Hematopoietic multipotent progenitor cell treated with erythropoietin and hydrocortisone succinate and interleukin-3 and kit ligand, for 4 days (in vitro differentiated cells): ENCODE measurements at regions not wholly inside any gene's neighbourhood (a gene's known extent, or its start where the extent isn't known, plus 50 kb on each side); places are given as distances from the start of the nearest gene placed in this dataset.
"Not testable (repeated sequence)": the region's sequence is repeated elsewhere in the genome, so short reads cannot be mapped to it uniquely, and the experiment has no call there.

ENCODE experiments used
- DNase-seq: peaks from one replicate; pipeline ENCODE4 v3.0.0-alpha.2; 2015

DNA sequence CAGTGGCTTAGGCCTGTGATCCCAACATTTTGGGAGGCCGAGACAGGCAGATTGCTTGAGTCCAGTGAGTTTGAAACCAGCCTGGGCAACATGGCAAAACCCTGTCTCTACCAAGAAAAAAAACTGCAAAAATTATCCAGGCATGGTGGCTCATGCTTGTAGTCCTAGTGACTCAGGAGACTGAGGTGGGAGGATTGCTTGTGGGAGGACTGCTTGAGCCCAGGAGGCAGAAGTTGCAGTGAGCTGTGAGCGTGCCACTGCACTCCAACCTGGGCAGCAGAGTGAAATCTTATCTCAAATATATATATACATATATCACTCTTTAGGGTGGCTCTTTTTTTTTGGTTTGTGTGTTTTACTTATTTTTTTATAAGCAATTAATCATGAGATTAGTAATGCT, 83.7 kb upstream of the WDR72 start:
- no peak for DNase-seq

DNA sequence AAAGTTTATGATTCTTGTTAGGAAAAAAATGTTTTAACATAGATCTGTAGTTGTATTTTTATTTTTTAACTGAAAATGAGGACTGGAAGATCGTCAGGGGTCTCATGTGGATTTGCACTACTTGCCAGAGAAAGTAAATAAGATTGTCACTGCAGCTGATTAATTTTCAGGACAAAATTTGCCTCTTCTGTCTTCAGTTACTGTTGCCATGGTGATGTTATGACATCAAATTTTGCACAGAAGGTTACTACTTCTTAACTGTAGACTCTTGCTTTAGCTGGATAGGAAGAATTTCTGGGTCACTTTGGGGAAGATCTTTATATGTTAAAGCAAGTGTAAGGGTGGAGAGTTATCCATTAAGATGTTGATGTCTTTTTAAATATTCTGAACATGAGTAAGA, 82.2 kb upstream of the WDR72 start:
- no peak for DNase-seq

DNA sequence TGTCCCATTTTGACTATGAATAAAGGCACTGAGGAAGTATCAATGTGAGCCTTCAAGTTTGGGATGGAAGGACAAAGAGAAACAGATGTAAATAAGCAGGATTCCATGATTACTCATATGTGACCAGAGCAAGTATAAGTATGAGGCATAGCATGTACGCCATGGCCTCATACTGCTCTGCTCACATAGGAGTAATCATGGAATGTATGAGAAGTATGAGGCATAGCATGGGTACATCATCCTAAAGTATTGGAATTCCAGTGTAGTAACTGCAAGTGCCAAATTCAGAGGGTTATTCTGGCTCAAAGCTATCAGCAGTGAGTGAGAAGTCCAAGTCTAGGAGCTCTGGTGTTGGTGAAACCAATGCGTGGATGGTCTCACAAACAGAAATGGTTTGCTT, 81.2 kb upstream of the WDR72 start:
- DNase-seq = no peak

- DNase-seq = no peak
These were observed 77.8 kb upstream of the WDR72 start for GRCh38 chr15:53837263-53837662.

- no peak for DNase-seq
These were observed 77.2 kb upstream of the WDR72 start for GRCh38 chr15:53836618-53837017.

- no peak for DNase-seq
These were observed 75.8 kb upstream of the WDR72 start for GRCh38 chr15:53835309-53835708.

DNA sequence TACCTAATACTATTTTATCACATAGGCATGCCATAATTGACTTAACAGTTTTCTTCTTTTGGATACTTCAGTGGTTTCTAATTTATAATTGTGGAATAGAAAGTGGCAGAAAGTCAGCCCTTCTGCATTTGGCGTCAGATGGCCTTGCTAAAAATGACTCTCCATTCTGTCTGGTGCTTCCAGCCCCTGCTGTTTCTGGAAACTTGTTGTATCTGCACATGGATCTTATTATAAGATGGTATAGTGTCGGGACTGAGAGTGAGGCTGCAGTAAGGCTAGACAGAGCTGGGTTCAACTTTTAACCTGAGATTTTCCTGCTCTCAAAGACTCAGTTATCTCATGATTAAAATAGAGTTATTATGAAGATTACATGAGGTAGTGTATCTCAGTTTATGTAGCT, 74.8 kb upstream of the WDR72 start:
- DNase-seq = no peak

DNA sequence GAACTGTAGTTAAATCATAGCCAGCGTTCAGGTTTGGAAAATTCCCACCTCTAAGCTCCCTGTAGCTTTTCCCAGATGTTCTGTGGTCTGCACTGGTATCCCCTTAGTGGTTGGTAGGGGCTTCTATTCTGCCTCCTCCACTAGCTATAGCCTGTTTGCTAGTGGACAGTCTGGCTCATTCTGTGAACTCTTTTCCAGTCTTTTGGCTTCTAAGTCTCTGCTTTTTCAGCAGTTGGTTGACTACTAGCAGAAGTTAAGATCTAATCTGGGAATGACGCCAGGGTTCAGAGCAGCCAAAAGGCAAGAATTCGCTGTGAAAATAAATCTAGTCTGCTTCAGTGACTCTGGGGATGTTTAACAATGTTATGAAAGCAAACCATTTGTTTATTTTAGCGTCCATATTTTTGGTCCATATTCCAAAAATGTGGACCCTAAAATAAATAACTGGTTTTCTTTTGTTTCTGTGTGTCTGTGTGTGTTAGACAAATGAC, 73.7 kb upstream of the WDR72 start:
- DNase-seq = no peak

GRCh38 chr15:53831907-53832770, 72.7 kb upstream of the WDR72 start:
- no peak for DNase-seq

DNA sequence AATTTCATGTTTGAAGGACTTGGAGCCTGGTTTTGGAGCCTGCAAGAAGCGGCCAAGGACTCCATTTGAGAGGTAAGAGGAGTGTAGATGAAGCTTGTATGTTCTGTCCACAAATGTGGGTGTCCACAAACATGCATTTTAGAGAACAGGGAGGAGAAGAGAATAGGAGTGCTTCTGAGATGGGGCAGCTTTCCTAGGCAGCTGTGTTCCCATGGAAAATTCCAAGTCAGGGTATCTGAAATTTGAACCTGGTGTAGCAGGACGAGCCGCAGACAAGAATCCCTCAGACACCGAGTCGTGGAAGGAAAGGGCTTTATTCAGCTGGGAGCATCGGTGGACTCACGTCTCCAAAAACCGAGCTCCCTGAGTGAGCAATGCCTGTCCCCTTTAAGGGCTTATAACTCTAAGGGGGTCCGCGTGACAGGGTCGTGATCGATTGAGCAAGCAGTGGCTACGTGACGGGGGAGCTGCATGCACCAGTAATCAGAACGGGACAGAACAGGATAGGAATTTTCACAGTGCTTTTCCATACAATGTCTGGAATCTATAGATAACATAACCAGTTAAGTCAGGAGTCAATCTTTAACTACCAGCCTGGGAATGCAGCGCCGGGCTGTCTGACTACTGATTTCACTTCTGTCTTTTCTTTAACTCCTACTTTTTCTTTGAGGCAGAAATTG, 71.4 kb upstream of the WDR72 start:
- no peak for DNase-seq

- DNase-seq = no peak
These were observed 70.5 kb upstream of the WDR72 start for GRCh38 chr15:53829923-53830459.

- DNase-seq = no peak
These were observed 70.0 kb upstream of the WDR72 start for GRCh38 chr15:53829471-53829870.

DNA sequence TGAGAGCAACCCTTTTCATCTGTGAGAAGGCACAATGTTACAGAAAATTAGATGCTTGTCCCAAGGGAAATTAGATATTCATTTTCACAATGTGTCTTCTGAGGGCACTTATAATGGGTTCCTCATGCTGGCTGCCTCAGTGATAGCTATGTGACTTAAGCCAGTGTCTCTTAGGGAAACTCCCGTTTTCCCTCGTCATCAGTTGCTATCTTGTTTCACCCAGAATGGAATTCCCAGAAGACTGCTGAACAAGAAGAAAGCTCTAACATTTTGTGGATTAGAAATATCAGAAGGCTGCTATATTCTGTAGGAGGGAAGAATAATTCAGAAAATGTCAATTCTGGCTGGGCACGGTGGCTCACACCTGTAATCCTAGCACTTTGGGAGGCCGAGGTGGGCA, 67.9 kb upstream of the WDR72 start:
- DNase-seq = no peak

DNA sequence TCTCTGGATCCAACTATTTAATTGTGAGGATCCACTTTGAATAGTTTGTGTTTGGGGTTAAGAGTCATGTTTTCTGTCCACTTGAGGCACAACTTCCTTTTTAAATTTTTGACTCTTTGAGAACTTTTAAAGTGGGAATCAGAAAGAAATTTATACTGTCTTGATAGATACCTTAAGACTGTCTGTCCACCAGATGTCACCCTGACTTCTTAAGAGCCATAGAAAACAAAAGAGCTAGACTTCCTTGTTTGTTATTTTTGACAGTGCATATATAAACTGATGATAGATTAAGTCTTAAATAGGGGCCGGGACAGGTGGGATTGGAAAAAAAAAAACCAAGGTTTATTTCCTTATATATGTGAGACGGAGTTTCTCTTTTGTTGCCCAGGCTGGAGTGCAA, 52.1 kb upstream of the WDR72 start:
- DNase-seq = peak; percentile 50

- not testable (repeated sequence) for DNase-seq
These were observed 50.8 kb upstream of the WDR72 start for GRCh38 chr15:53810306-53810705.
